Calu3 (cell line): ENCODE measurements at regions not wholly inside any gene's neighbourhood (a gene's known extent, or its start where the extent isn't known, plus 50 kb on each side); places are given as distances from the start of the nearest gene placed in this dataset.

Source experiments
- BruUV-seq: library from RNA; stranded (reverse); fragments of 400-500 nt; replicated peaks from 2 replicates; lab custom pipeline; 2021; lab: Mats Ljungman, UMichigan
- CTCF ChIA-PET: fragments of 300-600 bp; sonication (Branson Sonifier 250); formaldehyde crosslinking; loops from one replicate; lab custom pipeline; 2022; ENCODE audit warnings: antibody characterized with exemption; lab: Charles Lee
- DNase-seq: peaks from one replicate; pipeline ENCODE4 v3.0.0; 2022
- H3K27ac Mint-ChIP-seq: one replicate; pipeline ENCODE4 v1.8.0; 2022; ENCODE audit warnings: mixed read lengths; ENCODE audit not compliant: unreplicated experiment
- H3K27me3 Mint-ChIP-seq: one replicate; pipeline ENCODE4 v1.8.0; 2022; ENCODE audit warnings: mixed read lengths; ENCODE audit not compliant: unreplicated experiment
- H3K36me3 Mint-ChIP-seq: one replicate; pipeline ENCODE4 v1.8.0; 2022; ENCODE audit warnings: mild to moderate bottlenecking, moderate library complexity, mixed read lengths; ENCODE audit not compliant: insufficient read depth, unreplicated experiment
- H3K4me1 Mint-ChIP-seq: one replicate; pipeline ENCODE4 v1.8.0; 2022; ENCODE audit warnings: mild to moderate bottlenecking, low read depth, mixed read lengths; ENCODE audit not compliant: unreplicated experiment
- H3K4me3 Mint-ChIP-seq: one replicate; pipeline ENCODE4 v1.8.0; 2022; ENCODE audit warnings: mild to moderate bottlenecking, low read depth, moderate library complexity, mixed read lengths; ENCODE audit not compliant: unreplicated experiment
- H3K9me3 Mint-ChIP-seq: one replicate; pipeline ENCODE4 v1.8.0; 2022; ENCODE audit warnings: low read depth, mixed read lengths; ENCODE audit not compliant: unreplicated experiment
- intact Hi-C: fragments of 100-400 bp; cut with micrococcal nuclease; formaldehyde crosslinking; loops from one replicate; pipeline ENCODE4 v1.10.0; 2022; ENCODE audit not compliant: unreplicated experiment
- TF ChIP-seq, protein P1 (sequence below): fragments of 200-600 bp; IDR thresholded peaks from one replicate; pipeline ENCODE4 v1.8.0; 2022; ENCODE audit warnings: antibody characterized with exemption; ENCODE audit not compliant: unreplicated experiment

DNA sequence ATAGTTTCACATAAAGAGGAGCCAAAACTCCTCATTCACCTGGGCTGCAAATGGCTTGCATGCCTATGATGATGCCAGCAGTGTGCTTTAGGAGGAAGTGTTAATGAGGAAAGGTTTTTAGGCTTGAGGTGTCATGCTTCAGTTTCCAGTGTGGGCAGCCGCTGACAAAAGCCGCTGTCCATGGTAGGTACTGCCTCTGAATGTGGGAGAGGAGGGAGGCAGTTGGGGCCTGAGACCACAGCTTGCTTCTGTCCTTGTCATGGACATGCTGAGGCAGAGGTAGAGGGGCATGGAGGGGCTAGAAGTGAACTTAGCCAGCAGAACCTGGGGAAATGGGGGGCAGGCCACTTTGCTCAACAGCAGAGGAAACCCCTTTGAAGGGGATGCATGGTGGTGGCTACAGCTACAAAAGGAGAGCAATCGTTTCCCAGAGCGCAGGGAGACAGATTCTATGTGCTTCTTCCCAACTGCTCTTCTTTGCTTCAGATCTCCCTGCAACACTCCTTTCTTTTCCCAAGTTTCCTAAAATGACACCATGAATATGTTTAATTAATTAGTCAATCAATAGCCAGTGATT lies 372.1 kb upstream of the CNR1 start:
- Mint-ChIP-seq H3K36me3 (no peaks in the 10 kb centered on the region), H3K9me3 (no peaks in the 10 kb centered on the region), H3K4me1 (no peaks in the 10 kb centered on the region), H3K4me3 (no peak overlapping the region), H3K27me3 (peaks cover 72% of the 10 kb centered on the region), H3K27ac (no peak overlapping the region)
- CTCF ChIA-PET, result no interaction called here
- BruUV-seq, result no TSS peak
- peak; percentile 4 for DNase-seq
- intact Hi-C loops, result no loop called here
- TF ChIP-seq, protein P1, sequence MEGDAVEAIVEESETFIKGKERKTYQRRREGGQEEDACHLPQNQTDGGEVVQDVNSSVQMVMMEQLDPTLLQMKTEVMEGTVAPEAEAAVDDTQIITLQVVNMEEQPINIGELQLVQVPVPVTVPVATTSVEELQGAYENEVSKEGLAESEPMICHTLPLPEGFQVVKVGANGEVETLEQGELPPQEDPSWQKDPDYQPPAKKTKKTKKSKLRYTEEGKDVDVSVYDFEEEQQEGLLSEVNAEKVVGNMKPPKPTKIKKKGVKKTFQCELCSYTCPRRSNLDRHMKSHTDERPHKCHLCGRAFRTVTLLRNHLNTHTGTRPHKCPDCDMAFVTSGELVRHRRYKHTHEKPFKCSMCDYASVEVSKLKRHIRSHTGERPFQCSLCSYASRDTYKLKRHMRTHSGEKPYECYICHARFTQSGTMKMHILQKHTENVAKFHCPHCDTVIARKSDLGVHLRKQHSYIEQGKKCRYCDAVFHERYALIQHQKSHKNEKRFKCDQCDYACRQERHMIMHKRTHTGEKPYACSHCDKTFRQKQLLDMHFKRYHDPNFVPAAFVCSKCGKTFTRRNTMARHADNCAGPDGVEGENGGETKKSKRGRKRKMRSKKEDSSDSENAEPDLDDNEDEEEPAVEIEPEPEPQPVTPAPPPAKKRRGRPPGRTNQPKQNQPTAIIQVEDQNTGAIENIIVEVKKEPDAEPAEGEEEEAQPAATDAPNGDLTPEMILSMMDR, result no peak

DNA sequence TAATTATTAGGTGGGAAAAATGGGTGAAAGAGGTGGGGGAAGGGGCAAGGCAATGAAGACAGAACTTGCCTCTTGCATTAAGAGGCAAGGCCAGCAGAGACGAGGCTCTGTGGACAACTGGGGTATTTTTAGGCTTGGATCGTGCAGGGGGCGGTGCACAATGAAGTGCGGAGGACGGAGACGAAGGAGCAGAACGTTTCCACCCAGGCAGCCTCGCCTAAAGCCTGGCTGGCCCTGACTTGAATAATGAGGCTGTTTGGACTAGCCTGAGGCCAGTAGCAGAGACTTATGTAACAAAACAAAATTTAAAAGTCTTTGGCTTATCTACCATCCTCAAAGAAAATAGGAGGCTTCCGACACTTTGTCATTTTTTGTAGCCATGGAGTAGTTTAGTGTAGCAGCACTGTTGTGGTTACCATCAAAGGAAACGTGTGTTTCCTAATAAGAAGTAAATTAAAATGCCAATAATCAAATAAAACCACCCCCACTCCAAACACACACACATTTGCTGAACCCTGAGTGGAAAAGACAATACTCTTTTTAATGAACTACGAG lies 370.0 kb upstream of the CNR1 start:
- no peaks in the 10 kb centered on the region for H3K9me3 Mint-ChIP-seq
- CTCF ChIA-PET, result no interaction called here

DNA sequence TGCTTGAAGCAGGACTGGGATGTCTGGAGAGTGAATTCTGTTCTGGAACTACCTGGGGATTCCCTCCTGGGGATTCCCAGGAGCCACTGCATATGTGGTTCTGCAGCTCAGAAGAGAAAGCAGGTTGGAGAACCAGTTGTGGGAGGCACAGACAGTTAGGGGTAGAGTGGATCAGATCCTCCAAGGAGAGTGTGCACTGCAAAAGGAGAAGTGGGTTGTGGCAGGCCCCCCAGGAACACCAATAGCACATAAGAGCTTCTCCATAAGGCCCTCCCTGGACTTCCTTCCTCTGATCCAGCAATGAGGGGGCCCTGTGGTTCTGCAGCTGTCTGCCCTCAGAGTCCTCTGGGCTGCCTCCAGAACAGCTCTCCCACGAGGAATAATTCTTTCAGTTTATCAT lies 369.2 kb upstream of the CNR1 start:
- H3K27me3 Mint-ChIP-seq, result peaks cover 100% of the 10 kb centered on the region
- intact Hi-C loops, result no loop called here
- H3K9me3 Mint-ChIP-seq, result no peaks in the 10 kb centered on the region
- TF ChIP-seq, protein P1, result no peak
- BruUV-seq, result no TSS peak
- no peaks in the 10 kb centered on the region for H3K4me1 Mint-ChIP-seq
- no peak for DNase-seq
- CTCF ChIA-PET, result no interaction called here
- no peaks in the 10 kb centered on the region for H3K36me3 Mint-ChIP-seq
- H3K27ac Mint-ChIP-seq, result no peak overlapping the region
- H3K4me3 Mint-ChIP-seq, result no peak overlapping the region

More for the DNA sequence above, 370.0 kb upstream of the CNR1 start:
- H3K36me3 Mint-ChIP-seq, result no peaks in the 10 kb centered on the region
- H3K27ac Mint-ChIP-seq, result no peak overlapping the region
- no peaks in the 10 kb centered on the region for H3K4me1 Mint-ChIP-seq
- peaks cover 93% of the 10 kb centered on the region for H3K27me3 Mint-ChIP-seq
- intact Hi-C loops, result no loop called here
- no peak overlapping the region for H3K4me3 Mint-ChIP-seq
- DNase-seq, result no peak
- BruUV-seq, result no TSS peak
- TF ChIP-seq, protein P1, result no peak

DNA sequence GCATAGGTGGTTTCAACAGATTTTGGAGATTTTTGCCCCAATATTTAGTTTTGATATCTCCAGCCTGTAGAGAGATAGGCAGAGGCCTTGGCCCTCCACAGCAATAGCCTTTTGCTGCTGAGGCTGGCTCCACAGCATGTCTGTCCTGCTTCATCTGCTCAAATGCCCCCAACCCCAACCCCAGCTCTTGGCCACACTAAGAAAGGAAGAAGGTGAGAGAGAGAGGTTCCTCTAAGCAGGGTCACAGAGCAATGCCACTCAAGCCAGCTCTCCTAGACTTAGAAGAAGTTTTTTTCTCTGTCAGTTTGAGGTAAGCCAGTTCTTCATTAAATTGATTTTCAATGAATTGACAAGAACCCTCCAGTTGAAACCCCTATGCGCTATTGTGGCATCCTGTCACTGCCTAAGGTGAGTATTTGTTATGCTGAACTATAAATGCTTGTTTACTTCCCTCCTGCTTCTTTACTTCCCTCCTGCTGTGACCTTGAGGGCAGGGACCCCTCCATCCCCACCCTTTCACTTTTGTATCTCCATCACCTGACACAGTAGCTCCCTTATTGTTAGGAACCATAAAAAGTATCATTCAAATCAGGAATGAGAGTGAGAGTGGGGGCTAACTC lies 366.2 kb upstream of the CNR1 start:
- DNase-seq, result no peak
- Mint-ChIP-seq H3K36me3 (no peaks in the 10 kb centered on the region), H3K27ac (no peak overlapping the region), H3K4me1 (no peaks in the 10 kb centered on the region), H3K9me3 (no peaks in the 10 kb centered on the region), H3K27me3 (peaks cover 76% of the 10 kb centered on the region), H3K4me3 (no peak overlapping the region)
- CTCF ChIA-PET, result no interaction called here
- intact Hi-C loops, result no loop called here
- TF ChIP-seq, protein P1, result no peak
- BruUV-seq, result no TSS peak
